Breast epithelium (tissue), 4 donors: ENCODE measurements at regions not wholly inside any gene's neighbourhood (a gene's known extent, or its start where the extent isn't known, plus 50 kb on each side); places are given as distances from the start of the nearest gene placed in this dataset.

Source experiments
- DNase-seq, 2 donors: peaks; one replicate each; pipeline ENCODE4 v3.0.0-alpha.2; 2019; ENCODE audit warnings: low spot score in 2 of 2
- H3K27ac ChIP-seq, 2 donors: fragments of 200-600 bp; sonication (generic) in 1 of 2; one replicate each; pipeline ENCODE4 v1.5.1; 2016 to 2019; ENCODE audit warnings: mild to moderate bottlenecking in 1 of 2
- H3K27me3 ChIP-seq, 2 donors: fragments of 200-600 bp; sonication (generic) in 1 of 2; one replicate each; pipeline versions ENCODE4 v1.5.1 to v1.6.0; 2017 to 2019; ENCODE audit warnings: control low read depth in 1 of 2, mild to moderate bottlenecking in 1 of 2
- H3K36me3 ChIP-seq: fragments of 200-600 bp; one replicate; pipeline ENCODE4 v1.5.1; 2019
- H3K4me1 ChIP-seq, 2 donors: fragments of 200-600 bp; sonication (generic); one replicate each; pipeline ENCODE4 v1.5.1; 2016 to 2019; ENCODE audit warnings: control low read depth in 1 of 2
- H3K4me3 ChIP-seq, 3 donors: fragments of 200-600 bp; sonication (generic); 1 replicate in 2 of 3; 2 replicates in 1 of 3; pipeline ENCODE4 v1.5.1; 2016 to 2019; ENCODE audit warnings: mild to moderate bottlenecking in 3 of 3, moderate library complexity in 2 of 3
- H3K9me3 ChIP-seq, 2 donors: fragments of 200-600 bp; sonication (generic) in 1 of 2; one replicate each; pipeline ENCODE4 v1.5.1; 2016 to 2019; ENCODE audit warnings: control low read depth in 1 of 2
- CTCF ChIP-seq, 3 donors: fragments of 450-650 bp; IDR thresholded peaks; one replicate each; pipeline ENCODE4 v1.5.1; 2016 to 2017; ENCODE audit warnings: antibody characterized with exemption in 3 of 3, mild to moderate bottlenecking in 3 of 3, moderate library complexity in 3 of 3
- POLR2A ChIP-seq: fragments of 450-650 bp; IDR thresholded peaks from one replicate; pipeline ENCODE4 v1.6.1; 2016; ENCODE audit warnings: antibody characterized with exemption, mild to moderate bottlenecking, moderate library complexity
- POLR2AphosphoS5 ChIP-seq, 3 donors: sonication (generic); formaldehyde crosslinking; IDR thresholded peaks; one replicate each; pipeline ENCODE4 v1.6.1; 2017; ENCODE audit warnings: antibody characterized with exemption in 3 of 3
- intact Hi-C: fragments of 100-400 bp; cut with DNase I; formaldehyde crosslinking; loops from one replicate; pipeline ENCODE4 v1.15.1; 2023; ENCODE audit warnings: low total_unique reads

DNA sequence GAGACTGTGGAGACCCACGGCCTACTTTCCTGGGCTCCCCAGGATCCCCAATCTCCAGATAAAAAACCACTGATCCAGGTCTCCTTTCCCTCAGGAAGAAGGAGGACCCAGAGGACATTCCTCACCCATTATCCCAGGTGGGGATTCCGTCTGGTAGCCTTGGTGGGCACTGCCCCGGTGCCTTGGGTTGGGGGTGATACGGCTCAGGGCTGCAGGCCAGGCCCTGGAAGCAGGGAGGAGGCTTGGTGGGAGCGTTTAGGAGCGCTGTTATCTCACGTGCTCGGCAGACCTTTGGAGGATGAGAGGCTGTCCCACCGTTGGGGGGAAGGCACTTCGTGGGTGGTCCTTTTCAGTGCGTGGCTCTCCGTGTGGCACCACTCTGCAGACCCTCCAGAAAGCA lies 926.3 kb downstream of the BRD1 start:
- no peaks in the 10 kb centered on the region for H3K36me3 ChIP-seq
- H3K27ac ChIP-seq: no peak overlapping the region
- TF ChIP-seq CTCF (IDR thresholded peaks at IDR 0.05): no peak
- TF ChIP-seq POLR2A: no peak
- TF ChIP-seq POLR2AphosphoS5 (IDR thresholded peaks at IDR 0.05): no peak
- H3K4me1 ChIP-seq: no peaks in the 10 kb centered on the region
- H3K27me3 ChIP-seq: peaks cover 0 to 37% of the 10 kb centered on the region in 2 donors
- H3K9me3 ChIP-seq: no peaks in the 10 kb centered on the region
- intact Hi-C loops: no loop called here
- DNase-seq: no peak
- no peak overlapping the region for H3K4me3 ChIP-seq

- intact Hi-C loops: no loop called here
- Histone ChIP-seq H3K4me1 (no peaks in the 10 kb centered on the region), H3K27ac (no peak overlapping the region), H3K4me3 (no peak overlapping the region), H3K36me3 (no peaks in the 10 kb centered on the region), H3K27me3 (peaks cover 0 to 34% of the 10 kb centered on the region in 2 donors), H3K9me3 (no peaks in the 10 kb centered on the region)
- TF ChIP-seq CTCF (IDR thresholded peaks at IDR 0.05) (no peak), POLR2AphosphoS5 (IDR thresholded peaks at IDR 0.05) (no peak), POLR2A (no peak)
- DNase-seq: no peak
These were observed 927.0 kb downstream of the BRD1 start for GRCh38 chr22:48900626-48901025.

DNA sequence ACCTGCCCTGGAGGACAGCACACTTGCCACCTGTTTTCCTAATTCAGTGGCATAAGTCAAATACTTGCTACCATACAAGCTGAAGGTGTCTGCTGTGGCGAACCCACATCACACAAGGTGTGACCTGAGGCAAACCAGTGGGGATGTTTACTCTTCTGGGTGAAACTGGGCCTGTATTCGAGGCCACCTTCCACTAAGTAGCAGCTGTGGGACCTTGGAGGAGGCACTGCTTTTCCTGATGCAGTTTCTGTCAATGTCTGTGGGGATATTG lies 927.4 kb downstream of the BRD1 start:
- Histone ChIP-seq H3K27ac (no peak overlapping the region), H3K9me3 (no peaks in the 10 kb centered on the region), H3K4me3 (no peak overlapping the region), H3K27me3 (peaks cover 0 to 35% of the 10 kb centered on the region in 2 donors), H3K4me1 (no peaks in the 10 kb centered on the region), H3K36me3 (no peaks in the 10 kb centered on the region)
- DNase-seq: no peak
- intact Hi-C loops: no loop called here
- no peak for TF ChIP-seq POLR2AphosphoS5 (IDR thresholded peaks at IDR 0.05)
- no peak for TF ChIP-seq CTCF (IDR thresholded peaks at IDR 0.05)
- no peak for TF ChIP-seq POLR2A

- DNase-seq: no peak
- TF ChIP-seq POLR2A: no peak
- H3K27me3 ChIP-seq: peaks cover 0 to 38% of the 10 kb centered on the region in 2 donors
- H3K9me3 ChIP-seq: no peaks in the 10 kb centered on the region
- H3K4me3 ChIP-seq: no peak overlapping the region
- H3K36me3 ChIP-seq: no peaks in the 10 kb centered on the region
- no peak overlapping the region for H3K27ac ChIP-seq
- intact Hi-C loops: no loop called here
- H3K4me1 ChIP-seq: no peaks in the 10 kb centered on the region
These were observed 927.9 kb downstream of the BRD1 start for GRCh38 chr22:48899523-48900326.

DNA sequence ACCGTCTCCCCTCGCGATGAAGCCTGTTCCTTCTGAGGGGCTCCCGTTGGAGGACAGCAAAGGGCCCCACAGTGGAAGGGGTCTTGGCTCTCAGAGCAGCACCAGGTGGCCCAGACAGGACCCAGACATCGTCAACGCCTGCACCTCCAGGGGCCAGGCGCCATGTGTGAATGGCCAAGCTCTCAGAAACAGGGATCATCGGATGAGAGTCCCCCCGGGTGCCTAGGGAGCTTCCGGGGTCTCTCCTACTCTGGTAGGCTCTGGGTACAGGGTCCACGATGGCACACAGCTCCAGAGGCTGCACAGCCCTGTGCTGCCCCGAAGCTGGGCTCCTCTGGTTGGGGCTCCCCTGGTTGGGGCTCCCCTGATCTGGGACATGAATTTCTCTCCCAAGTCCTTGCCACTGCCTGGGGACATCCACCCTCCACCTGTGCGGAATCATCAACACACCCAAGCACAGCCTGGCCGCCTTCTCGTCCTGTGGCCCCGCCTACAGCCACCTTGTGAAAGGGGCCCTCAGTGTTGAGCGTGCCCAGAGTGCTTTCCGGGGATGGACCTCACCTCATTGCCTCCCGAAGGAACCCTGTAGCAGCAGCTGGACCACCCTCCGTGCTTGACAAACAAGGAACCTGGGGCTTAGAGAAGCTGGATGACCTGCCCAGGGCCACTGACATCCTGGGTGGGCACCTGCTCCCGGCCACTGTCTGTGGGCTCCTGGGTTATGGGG lies 929.0 kb downstream of the BRD1 start:
- no peaks in the 10 kb centered on the region for H3K36me3 ChIP-seq
- no peak overlapping the region for H3K27ac ChIP-seq
- no peaks in the 10 kb centered on the region for H3K4me1 ChIP-seq
- TF ChIP-seq POLR2AphosphoS5 (IDR thresholded peaks at IDR 0.05): no peak
- no peak for TF ChIP-seq POLR2A
- no peak for TF ChIP-seq CTCF (IDR thresholded peaks at IDR 0.05)
- H3K4me3 ChIP-seq: no peak overlapping the region
- peaks cover 0 to 39% of the 10 kb centered on the region in 2 donors for H3K27me3 ChIP-seq
- no peaks in the 10 kb centered on the region for H3K9me3 ChIP-seq
- DNase-seq: no peak
- intact Hi-C loops: no loop called here
